Caco-2 (cell line): ENCODE measurements at regions not wholly inside any gene's neighbourhood (a gene's known extent, or its start where the extent isn't known, plus 50 kb on each side); places are given as distances from the start of the nearest gene placed in this dataset.

Experiments used
- BruUV-seq: library from RNA; stranded (reverse); fragments of 400-500 nt; replicated peaks from 2 replicates; lab custom pipeline; 2021; lab: Mats Ljungman, UMichigan
- CTCF ChIA-PET: fragments of 300-600 bp; sonication (Branson Sonifier 250); formaldehyde crosslinking; loops from one replicate; lab custom pipeline; 2022; ENCODE audit warnings: antibody characterized with exemption; lab: Charles Lee
- POLR2A ChIA-PET: fragments of 300-600 bp; sonication (Branson Sonifier 250); formaldehyde crosslinking; loops from one replicate; lab custom pipeline; 2022; ENCODE audit warnings: antibody characterized with exemption; lab: Charles Lee
- DNase-seq, 2 experiments: peaks; one replicate each; pipeline versions ENCODE4 v3.0.0 to v3.0.0-alpha.2; 2020 to 2022
- H3K27me3 ChIP-seq: replicated peaks from 2 replicates; pipeline ENCODE4 v1.6.0; 2011; ENCODE audit warnings: low read length; ENCODE audit not compliant: control insufficient read depth, insufficient read depth
- H3K36me3 ChIP-seq: 2 replicates; pipeline ENCODE4 v1.5.1; 2011; ENCODE audit warnings: low read length; ENCODE audit not compliant: control insufficient read depth, insufficient read depth
- H3K4me1 ChIP-seq: fragments of 250-450 bp; sonication (Bioruptor Pico); 2 replicates; pipeline ENCODE4 v1.5.1; 2020; ENCODE audit warnings: mild to moderate bottlenecking
- H3K4me3 ChIP-seq: 2 replicates; pipeline ENCODE4 v1.5.1; 2011; ENCODE audit warnings: low read depth, mild to moderate bottlenecking, control low read depth, low read length
- H3K9me3 ChIP-seq: fragments of 250-450 bp; sonication (Bioruptor Pico); 2 replicates; pipeline ENCODE4 v1.5.1; 2020; ENCODE audit warnings: mild to moderate bottlenecking, moderate library complexity
- H3K27ac Mint-ChIP-seq: one replicate; pipeline ENCODE4 v1.8.0; 2022; ENCODE audit warnings: mixed read lengths; ENCODE audit not compliant: unreplicated experiment
- H3K27me3 Mint-ChIP-seq: one replicate; pipeline ENCODE4 v1.8.0; 2022; ENCODE audit warnings: mixed read lengths; ENCODE audit not compliant: insufficient read depth, unreplicated experiment
- H3K36me3 Mint-ChIP-seq: one replicate; pipeline ENCODE4 v1.8.0; 2022; ENCODE audit warnings: mild to moderate bottlenecking, mixed read lengths; ENCODE audit not compliant: insufficient read depth, unreplicated experiment
- H3K4me1 Mint-ChIP-seq: one replicate; pipeline ENCODE4 v1.8.0; 2022; ENCODE audit warnings: low read depth, mixed read lengths; ENCODE audit not compliant: unreplicated experiment
- H3K4me3 Mint-ChIP-seq: one replicate; pipeline ENCODE4 v1.8.0; 2022; ENCODE audit warnings: mild to moderate bottlenecking, moderate library complexity, mixed read lengths; ENCODE audit not compliant: unreplicated experiment
- H3K9me3 Mint-ChIP-seq: one replicate; pipeline ENCODE4 v1.8.0; 2022; ENCODE audit warnings: mixed read lengths; ENCODE audit not compliant: unreplicated experiment
- CTCF ChIP-seq, 2 experiments: fragments of 200-600 bp in 1 of 2; IDR thresholded peaks; 1 replicate in 1 of 2; 2 replicates in 1 of 2; pipeline versions ENCODE4 v1.5.1 to v1.8.0; 2011 to 2022; ENCODE audit warnings: antibody characterized with exemption in 1 of 2, control low read depth in 1 of 2, inconsistent platforms in 1 of 2, low read depth in 1 of 2, low read length in 1 of 2, mild to moderate bottlenecking in 1 of 2, moderate library complexity in 1 of 2; ENCODE audit not compliant: insufficient read depth in 1 of 2, severe bottlenecking in 1 of 2, unreplicated experiment in 1 of 2
- intact Hi-C: fragments of 100-400 bp; cut with micrococcal nuclease; formaldehyde crosslinking; loops from one replicate; pipeline ENCODE4 v1.10.0; 2022; ENCODE audit not compliant: unreplicated experiment

DNA sequence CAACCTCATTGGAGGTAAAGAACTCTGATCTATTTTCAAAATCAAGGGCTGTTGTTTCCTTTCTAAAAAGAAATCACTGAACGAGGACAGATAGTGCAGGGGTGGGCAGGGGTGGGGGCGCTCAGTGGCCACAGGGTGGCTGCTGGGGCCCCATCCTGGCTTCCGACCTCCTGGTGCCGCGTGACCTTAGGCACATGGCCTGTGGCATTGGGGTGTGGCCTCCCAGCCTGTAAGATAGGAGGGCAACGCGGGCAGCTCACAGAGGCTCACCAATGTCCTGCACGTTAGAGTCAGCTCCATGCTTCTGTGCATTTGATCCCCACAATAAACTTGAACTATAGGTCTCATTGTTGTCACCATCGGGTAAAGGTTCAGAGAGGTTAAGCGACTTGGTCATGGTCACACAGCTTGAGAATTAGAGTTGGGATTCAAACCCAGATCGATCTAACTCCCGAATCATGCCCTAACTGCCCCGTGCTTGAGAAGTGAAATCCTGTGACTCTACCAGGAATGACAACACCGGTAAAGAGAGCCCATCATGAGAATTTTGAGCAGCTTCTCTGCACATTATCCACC lies 148.0 kb upstream of the SLC6A11 start:
- no peaks in the 10 kb centered on the region for H3K9me3 ChIP-seq
- H3K9me3 Mint-ChIP-seq, result no peaks in the 10 kb centered on the region
- TF ChIP-seq CTCF (IDR thresholded peaks at IDR 0.05; ENCODE audit: insufficient read depth in 1 of 2, low read depth in 1 of 2, low read length in 1 of 2, severe bottlenecking in 1 of 2, unreplicated experiment in 1 of 2), result no peak
- H3K27me3 Mint-ChIP-seq, result peaks cover 15% of the 10 kb centered on the region
- no peak overlapping the region for H3K4me3 ChIP-seq
- no peaks in the 10 kb centered on the region for H3K36me3 Mint-ChIP-seq
- H3K27ac Mint-ChIP-seq, result no peak overlapping the region
- CTCF ChIA-PET, result no interaction called here
- BruUV-seq, result no TSS peak
- H3K27me3 ChIP-seq, result no peaks in the 10 kb centered on the region
- DNase-seq, result no peak
- H3K4me1 Mint-ChIP-seq, result no peaks in the 10 kb centered on the region
- POLR2A ChIA-PET, result no interaction called here
- H3K4me1 ChIP-seq, result no peaks in the 10 kb centered on the region
- intact Hi-C loops, result no loop called here
- no peaks in the 10 kb centered on the region for H3K36me3 ChIP-seq
- no peak overlapping the region for H3K4me3 Mint-ChIP-seq

- H3K4me3 ChIP-seq, result no peak overlapping the region
- Mint-ChIP-seq H3K9me3 (no peaks in the 10 kb centered on the region), H3K4me3 (no peak overlapping the region), H3K27me3 (peaks cover 14% of the 10 kb centered on the region), H3K27ac (no peak overlapping the region), H3K36me3 (no peaks in the 10 kb centered on the region), H3K4me1 (no peaks in the 10 kb centered on the region)
- no TSS peak for BruUV-seq
- DNase-seq, result no peak
- H3K27me3 ChIP-seq, result no peaks in the 10 kb centered on the region
- H3K4me1 ChIP-seq, result no peaks in the 10 kb centered on the region
- POLR2A ChIA-PET, result no interaction called here
- CTCF ChIA-PET, result no interaction called here
- intact Hi-C loops, result no loop called here
- no peak for TF ChIP-seq CTCF (IDR thresholded peaks at IDR 0.05; ENCODE audit: insufficient read depth in 1 of 2, low read depth in 1 of 2, low read length in 1 of 2, severe bottlenecking in 1 of 2, unreplicated experiment in 1 of 2)
- H3K9me3 ChIP-seq, result no peaks in the 10 kb centered on the region
- no peaks in the 10 kb centered on the region for H3K36me3 ChIP-seq
These were observed 146.5 kb upstream of the SLC6A11 start for GRCh38 chr3:10669490-10670048.

DNA sequence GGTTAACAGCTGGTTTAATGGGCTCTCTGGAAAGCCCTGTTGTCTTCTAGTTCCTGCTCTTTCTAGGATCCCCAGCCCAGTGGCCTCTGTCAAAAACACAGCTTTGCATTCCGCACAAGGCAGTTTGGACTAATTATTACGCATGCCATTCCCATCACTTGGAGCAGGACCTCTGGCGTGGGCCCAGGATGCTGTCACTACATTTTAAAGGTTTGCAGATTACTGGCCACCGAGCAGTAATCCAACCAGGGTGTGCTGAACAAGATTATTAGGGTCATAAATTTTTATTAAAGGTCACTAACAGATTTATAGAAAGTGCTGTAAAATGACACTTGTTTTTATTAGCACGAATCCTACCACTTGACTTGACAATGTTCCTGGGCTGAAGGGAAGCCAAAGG lies 143.6 kb upstream of the SLC6A11 start:
- no peak for DNase-seq
- no peak for TF ChIP-seq CTCF (IDR thresholded peaks at IDR 0.05; ENCODE audit: insufficient read depth in 1 of 2, low read depth in 1 of 2, low read length in 1 of 2, severe bottlenecking in 1 of 2, unreplicated experiment in 1 of 2)
- POLR2A ChIA-PET, result no interaction called here
- Mint-ChIP-seq H3K36me3 (no peaks in the 10 kb centered on the region), H3K4me3 (no peak overlapping the region), H3K27ac (no peak overlapping the region), H3K27me3 (peaks cover 12% of the 10 kb centered on the region), H3K9me3 (no peaks in the 10 kb centered on the region), H3K4me1 (no peaks in the 10 kb centered on the region)
- Histone ChIP-seq H3K9me3 (no peaks in the 10 kb centered on the region), H3K36me3 (no peaks in the 10 kb centered on the region), H3K27me3 (no peaks in the 10 kb centered on the region), H3K4me3 (no peak overlapping the region), H3K4me1 (no peaks in the 10 kb centered on the region)
- CTCF ChIA-PET, result no interaction called here
- no TSS peak for BruUV-seq
- intact Hi-C loops, result no loop called here
